NB4 (cell line): ENCODE measurements at regions not wholly inside any gene's neighbourhood (a gene's known extent, or its start where the extent isn't known, plus 50 kb on each side); places are given as distances from the start of the nearest gene placed in this dataset.

ENCODE experiments used
- MAX ChIP-seq: IDR thresholded peaks from 2 replicates; pipeline ENCODE4 v1.6.1; 2011; ENCODE audit warnings: low read depth, low read length
- TF ChIP-seq, protein P1 (sequence below): IDR thresholded peaks from one replicate; pipeline ENCODE4 v1.5.1; 2012; ENCODE audit warnings: low read depth, low read length

- TF ChIP-seq, protein P1, sequence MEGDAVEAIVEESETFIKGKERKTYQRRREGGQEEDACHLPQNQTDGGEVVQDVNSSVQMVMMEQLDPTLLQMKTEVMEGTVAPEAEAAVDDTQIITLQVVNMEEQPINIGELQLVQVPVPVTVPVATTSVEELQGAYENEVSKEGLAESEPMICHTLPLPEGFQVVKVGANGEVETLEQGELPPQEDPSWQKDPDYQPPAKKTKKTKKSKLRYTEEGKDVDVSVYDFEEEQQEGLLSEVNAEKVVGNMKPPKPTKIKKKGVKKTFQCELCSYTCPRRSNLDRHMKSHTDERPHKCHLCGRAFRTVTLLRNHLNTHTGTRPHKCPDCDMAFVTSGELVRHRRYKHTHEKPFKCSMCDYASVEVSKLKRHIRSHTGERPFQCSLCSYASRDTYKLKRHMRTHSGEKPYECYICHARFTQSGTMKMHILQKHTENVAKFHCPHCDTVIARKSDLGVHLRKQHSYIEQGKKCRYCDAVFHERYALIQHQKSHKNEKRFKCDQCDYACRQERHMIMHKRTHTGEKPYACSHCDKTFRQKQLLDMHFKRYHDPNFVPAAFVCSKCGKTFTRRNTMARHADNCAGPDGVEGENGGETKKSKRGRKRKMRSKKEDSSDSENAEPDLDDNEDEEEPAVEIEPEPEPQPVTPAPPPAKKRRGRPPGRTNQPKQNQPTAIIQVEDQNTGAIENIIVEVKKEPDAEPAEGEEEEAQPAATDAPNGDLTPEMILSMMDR, result no peak
- TF ChIP-seq MAX, result no peak
Observed at GRCh38 chr3:86774082-86774691, 216.8 kb downstream of the VGLL3 start.
